ENCODE measurements at regions not wholly inside any gene's neighbourhood (a gene's known extent, or its start where the extent isn't known, plus 50 kb on each side); places are given as distances from the start of the nearest gene placed in this dataset.

GRCh38 chr14:85420278-85420677, 109.7 kb upstream of the FLRT2 start:
- peaks cover 24% of the 10 kb centered on the region for H3K4me1 Mint-ChIP-seq (ENCODE audit: unreplicated experiment)
- H3K9me3 Mint-ChIP-seq (ENCODE audit: unreplicated experiment): no peaks in the 10 kb centered on the region
- DNase-seq (ENCODE audit: extremely low spot score, unreplicated experiment): no peak
- H3K27me3 Mint-ChIP-seq (ENCODE audit: unreplicated experiment): no peaks in the 10 kb centered on the region
- no peaks in the 10 kb centered on the region for H3K36me3 Mint-ChIP-seq (ENCODE audit: unreplicated experiment)
- no peak overlapping the region for H3K4me3 Mint-ChIP-seq (ENCODE audit: unreplicated experiment)
- H3K27ac Mint-ChIP-seq (ENCODE audit: unreplicated experiment): no peak overlapping the region
- TF ChIP-seq CTCF (IDR thresholded peaks at IDR 0.05): no peak

GRCh38 chr14:85420707-85421106, 109.2 kb upstream of the FLRT2 start:
- TF ChIP-seq CTCF (IDR thresholded peaks at IDR 0.05): no peak
- Mint-ChIP-seq H3K27me3 (ENCODE audit: unreplicated experiment) (no peaks in the 10 kb centered on the region), H3K4me3 (ENCODE audit: unreplicated experiment) (no peak overlapping the region), H3K9me3 (ENCODE audit: unreplicated experiment) (no peaks in the 10 kb centered on the region), H3K27ac (ENCODE audit: unreplicated experiment) (no peak overlapping the region), H3K36me3 (ENCODE audit: unreplicated experiment) (no peaks in the 10 kb centered on the region), H3K4me1 (ENCODE audit: unreplicated experiment) (peaks cover 20% of the 10 kb centered on the region)
- no peak for DNase-seq (ENCODE audit: extremely low spot score, unreplicated experiment)

DNA sequence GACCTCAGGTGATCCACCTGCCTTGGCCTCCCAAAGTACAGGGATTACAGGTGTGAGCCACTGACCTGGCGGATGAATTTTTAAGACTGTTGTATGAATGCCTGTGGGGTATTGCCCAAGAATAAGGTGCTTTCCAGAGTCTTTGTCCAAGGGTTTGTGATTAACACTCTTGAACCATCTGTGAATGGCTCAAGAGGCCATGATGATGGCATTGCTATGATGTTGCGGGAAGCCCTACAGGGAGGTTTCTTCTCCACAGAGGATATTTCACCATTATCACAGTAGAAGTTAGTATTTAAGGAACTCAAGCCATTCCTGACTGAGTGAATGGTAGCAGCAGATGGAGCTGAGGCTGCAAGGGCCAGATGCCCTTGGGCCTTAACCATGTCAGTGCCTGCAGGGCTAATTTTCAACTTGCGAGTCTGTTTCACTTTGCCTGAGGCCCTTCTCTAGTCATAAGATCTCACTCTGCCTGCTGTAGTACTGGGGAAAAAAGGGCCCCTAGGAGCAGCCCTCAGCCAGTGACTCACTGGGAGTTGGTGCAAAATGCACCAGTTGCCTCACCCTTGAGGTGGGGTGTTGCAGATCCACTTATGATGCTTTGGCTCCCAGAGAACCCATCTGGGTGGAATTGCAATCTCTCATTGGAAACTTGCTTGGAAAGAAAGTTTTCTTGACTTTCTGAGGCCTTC, 108.6 kb upstream of the FLRT2 start:
- no peak for DNase-seq (ENCODE audit: extremely low spot score, unreplicated experiment)
- no peak overlapping the region for H3K4me3 Mint-ChIP-seq (ENCODE audit: unreplicated experiment)
- H3K4me1 Mint-ChIP-seq (ENCODE audit: unreplicated experiment): peaks cover 15% of the 10 kb centered on the region
- no peak for TF ChIP-seq CTCF (IDR thresholded peaks at IDR 0.05)
- H3K27ac Mint-ChIP-seq (ENCODE audit: unreplicated experiment): no peak overlapping the region
- H3K9me3 Mint-ChIP-seq (ENCODE audit: unreplicated experiment): no peaks in the 10 kb centered on the region
- H3K36me3 Mint-ChIP-seq (ENCODE audit: unreplicated experiment): no peaks in the 10 kb centered on the region
- H3K27me3 Mint-ChIP-seq (ENCODE audit: unreplicated experiment): no peaks in the 10 kb centered on the region

GRCh38 chr14:85423889-85424288, 106.1 kb upstream of the FLRT2 start:
- no peak overlapping the region for H3K4me3 Mint-ChIP-seq (ENCODE audit: unreplicated experiment)
- no peak for DNase-seq (ENCODE audit: extremely low spot score, unreplicated experiment)
- H3K36me3 Mint-ChIP-seq (ENCODE audit: unreplicated experiment): no peaks in the 10 kb centered on the region
- no peaks in the 10 kb centered on the region for H3K9me3 Mint-ChIP-seq (ENCODE audit: unreplicated experiment)
- H3K27ac Mint-ChIP-seq (ENCODE audit: unreplicated experiment): no peak overlapping the region
- no peak for TF ChIP-seq CTCF (IDR thresholded peaks at IDR 0.05)
- H3K27me3 Mint-ChIP-seq (ENCODE audit: unreplicated experiment): no peaks in the 10 kb centered on the region
- H3K4me1 Mint-ChIP-seq (ENCODE audit: unreplicated experiment): no peaks in the 10 kb centered on the region

DNA sequence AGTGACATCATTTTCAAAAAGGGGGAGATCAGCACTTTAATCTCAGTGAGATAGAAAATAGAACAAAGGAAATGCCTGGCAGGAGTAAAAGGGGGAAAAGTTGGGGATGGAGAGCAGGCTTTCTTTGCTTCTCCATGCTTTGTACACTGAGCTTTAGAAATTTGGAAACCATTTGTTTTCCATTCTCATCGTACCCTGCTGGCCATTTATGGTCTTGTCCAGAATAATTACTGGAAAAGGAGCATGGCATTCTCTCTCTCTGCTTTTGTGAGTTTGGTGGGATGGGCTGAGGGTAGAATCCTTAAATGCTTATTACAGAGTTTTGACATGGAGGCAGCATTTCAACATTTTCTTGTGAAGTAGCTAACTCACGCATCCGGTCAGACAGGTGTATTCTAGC, 104.4 kb upstream of the FLRT2 start:
- H3K9me3 Mint-ChIP-seq (ENCODE audit: unreplicated experiment): peaks cover 3% of the 10 kb centered on the region
- H3K4me1 Mint-ChIP-seq (ENCODE audit: unreplicated experiment): no peaks in the 10 kb centered on the region
- H3K4me3 Mint-ChIP-seq (ENCODE audit: unreplicated experiment): no peak overlapping the region
- DNase-seq (ENCODE audit: extremely low spot score, unreplicated experiment): no peak
- no peaks in the 10 kb centered on the region for H3K36me3 Mint-ChIP-seq (ENCODE audit: unreplicated experiment)
- H3K27ac Mint-ChIP-seq (ENCODE audit: unreplicated experiment): no peak overlapping the region
- no peaks in the 10 kb centered on the region for H3K27me3 Mint-ChIP-seq (ENCODE audit: unreplicated experiment)
- TF ChIP-seq CTCF (IDR thresholded peaks at IDR 0.05): no peak

All from osteocyte (in vitro differentiated cells).